ENCODE measurements at regions not wholly inside any gene's neighbourhood (a gene's known extent, or its start where the extent isn't known, plus 50 kb on each side); places are given as distances from the start of the nearest gene placed in this dataset.
A peak's percentile ranks its signal among the peaks of the same experiment; 100 is the strongest.

GRCh38 chr16:79677799-79678530 lies 77.4 kb upstream of the MAF start:
- no peak for DNase-seq

DNA sequence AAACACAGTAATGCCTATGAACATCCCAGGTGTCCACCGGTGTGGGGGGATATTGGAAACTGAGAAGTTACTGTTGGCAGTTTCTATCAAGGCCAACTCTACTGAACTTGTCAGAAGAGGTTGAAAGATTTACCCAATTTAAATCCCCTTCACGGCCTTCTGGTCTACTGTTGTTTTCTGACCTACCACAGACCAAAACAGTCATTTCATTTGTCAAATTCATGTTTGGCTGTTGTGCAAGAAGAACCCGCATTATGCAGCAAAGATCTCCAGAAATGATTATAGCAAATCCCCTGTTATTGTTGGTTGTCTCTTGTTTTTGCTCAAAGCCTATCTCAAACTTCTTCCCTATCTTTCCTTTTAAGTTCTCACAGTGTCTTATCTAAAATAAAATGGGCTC lies 73.1 kb upstream of the MAF start:
- DNase-seq: no peak

DNA sequence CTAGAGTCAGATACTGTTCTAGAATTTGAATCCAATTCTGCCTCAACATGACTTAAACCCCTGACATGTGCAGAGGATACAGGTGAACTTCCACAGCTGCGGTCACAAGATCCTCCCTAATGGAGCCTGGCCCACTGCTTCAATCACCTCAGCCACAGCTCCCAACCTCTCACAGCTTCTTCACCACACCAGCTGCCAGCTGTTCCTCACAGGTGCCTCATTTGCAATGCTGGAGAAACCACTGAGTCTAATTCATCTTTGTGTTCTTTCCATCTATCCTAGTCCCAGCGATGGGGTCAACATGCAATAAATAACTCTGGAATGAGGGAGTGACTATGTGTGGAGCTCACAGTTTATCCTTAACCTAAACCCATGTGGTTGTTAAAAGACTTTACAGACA lies 72.0 kb upstream of the MAF start:
- no peak for DNase-seq

- no peak for DNase-seq
Observed at GRCh38 chr16:79668502-79668901, 68.0 kb upstream of the MAF start.

DNA sequence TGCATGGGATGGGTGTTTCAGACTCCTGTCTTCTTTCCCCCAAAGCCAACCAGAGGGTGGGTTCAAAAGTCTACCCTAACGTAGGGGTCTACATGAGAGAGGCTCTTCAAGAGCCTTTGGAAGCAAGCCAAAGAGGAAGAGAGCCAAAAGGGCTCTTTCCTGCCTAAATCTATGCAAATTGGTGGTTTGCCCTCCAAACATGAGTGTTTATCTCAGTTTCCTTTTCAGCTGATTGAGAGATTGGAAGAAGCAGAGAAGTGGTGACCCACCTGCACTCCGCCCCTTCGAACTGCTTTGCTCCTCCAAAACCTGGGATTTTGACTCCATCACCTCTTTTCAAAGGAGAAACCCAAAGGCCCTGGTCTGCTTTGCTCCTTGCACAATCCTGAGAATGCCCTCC lies 65.4 kb upstream of the MAF start:
- no peak for DNase-seq

- DNase-seq: peak; percentile 66
Observed at GRCh38 chr16:79664407-79664806, 63.9 kb upstream of the MAF start.

- DNase-seq: no peak
Observed at GRCh38 chr16:79662669-79663313, 62.3 kb upstream of the MAF start.

DNA sequence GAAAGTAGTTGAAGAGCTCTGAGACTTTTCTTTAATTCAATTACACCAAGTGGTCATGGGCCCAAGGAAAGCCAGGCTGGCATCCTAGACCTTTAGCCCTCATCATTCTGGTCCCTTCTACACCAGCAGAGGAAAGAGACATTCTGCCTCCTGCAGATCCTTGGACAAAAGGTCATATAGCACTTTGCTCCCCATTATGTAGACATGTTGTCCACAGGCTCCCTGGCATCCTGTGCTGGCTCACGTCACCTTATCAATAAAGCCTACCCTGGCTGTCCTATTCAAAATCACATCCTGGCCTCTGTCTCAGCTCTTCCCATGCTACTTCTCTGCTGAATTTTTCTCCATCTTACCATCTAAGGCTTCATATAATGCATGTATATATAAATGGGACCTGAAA lies 61.6 kb upstream of the MAF start:
- DNase-seq: no peak

- DNase-seq: no peak
Observed at GRCh38 chr16:79661578-79661977, 61.0 kb upstream of the MAF start.

GRCh38 chr16:79659344-79659743 lies 58.8 kb upstream of the MAF start:
- DNase-seq: no peak

- no peak for DNase-seq
Observed at GRCh38 chr16:79658301-79659033, 57.9 kb upstream of the MAF start.

- no peak for DNase-seq
Observed at GRCh38 chr16:79656553-79657115, 56.1 kb upstream of the MAF start.

GRCh38 chr16:79653373-79653891 lies 52.9 kb upstream of the MAF start:
- DNase-seq: peak; percentile 86

- no peak for DNase-seq
Observed at GRCh38 chr16:79651363-79651762, 50.8 kb upstream of the MAF start.
